ENCODE measurements at regions not wholly inside any gene's neighbourhood (a gene's known extent, or its start where the extent isn't known, plus 50 kb on each side); places are given as distances from the start of the nearest gene placed in this dataset.

- TF ChIP-seq PREB (CRISPR knock-in tag; IDR thresholded peaks at IDR 0.05; ENCODE audit: borderline replicate concordance) (no peak), ZNF416 (CRISPR knock-in tag; IDR thresholded peaks at IDR 0.05) (no peak)
Measured at GRCh38 chr4:12239897-12240636, 811.4 kb upstream of the HS3ST1 start (continued).

- no peaks in the 10 kb centered on the region for H3K4me1 Mint-ChIP-seq
- DNase-seq (ENCODE audit: low spot score) (no peak), ATAC-seq (no peak)
- no peak overlapping the region for H3K27ac Mint-ChIP-seq
- TF ChIP-seq FOXP1 (CRISPR knock-in tag; IDR thresholded peaks at IDR 0.05; ENCODE audit: borderline replicate concordance) = no peak
- TF ChIP-seq ATF1 (CRISPR knock-in tag; IDR thresholded peaks at IDR 0.05) = no peak
- no peak for TF ChIP-seq USF2 (CRISPR knock-in tag; IDR thresholded peaks at IDR 0.05)
- no peak for TF ChIP-seq ZMAT4 (CRISPR knock-in tag; IDR thresholded peaks at IDR 0.05)
- TF ChIP-seq E2F4 (CRISPR knock-in tag; IDR thresholded peaks at IDR 0.05; ENCODE audit: borderline replicate concordance, low read depth) = no peak
- no peak for TF ChIP-seq SMAD3 (CRISPR knock-in tag; IDR thresholded peaks at IDR 0.05; ENCODE audit: borderline replicate concordance)
- TF ChIP-seq TEAD1 (CRISPR knock-in tag; IDR thresholded peaks at IDR 0.05) = no peak
- no peak for TF ChIP-seq AFF4 (CRISPR knock-in tag; IDR thresholded peaks at IDR 0.05; ENCODE audit: borderline replicate concordance)
- no peak for TF ChIP-seq TEAD4 (CRISPR knock-in tag; IDR thresholded peaks at IDR 0.05)
- TF ChIP-seq FOXK1 (CRISPR knock-in tag; IDR thresholded peaks at IDR 0.05) = no peak
- no peak for TF ChIP-seq MXD4 (CRISPR knock-in tag; IDR thresholded peaks at IDR 0.05; ENCODE audit: borderline replicate concordance)
- TF ChIP-seq ZBTB21 (CRISPR knock-in tag; IDR thresholded peaks at IDR 0.05; ENCODE audit: borderline replicate concordance) = no peak
- TF ChIP-seq RORB (CRISPR knock-in tag; IDR thresholded peaks at IDR 0.05) = no peak
- CTCF ChIA-PET = no interaction called here
- no peak overlapping the region for H3K4me3 Mint-ChIP-seq
- H3K27me3 Mint-ChIP-seq (ENCODE audit: low read depth) = no peaks in the 10 kb centered on the region
- POLR2A ChIA-PET = no interaction called here
- H3K36me3 Mint-ChIP-seq = peaks cover 7% of the 10 kb centered on the region; the same call in 1 of the 2 replicates
- peaks cover 33% of the 10 kb centered on the region for H3K9me3 Mint-ChIP-seq
Measured at GRCh38 chr4:12231098-12231497, 802.4 kb upstream of the HS3ST1 start.

- ATAC-seq = no peak
- H3K4me3 Mint-ChIP-seq = no peak overlapping the region
- H3K4me1 Mint-ChIP-seq = no peaks in the 10 kb centered on the region
- TF ChIP-seq CBFB (CRISPR knock-in tag; IDR thresholded peaks at IDR 0.05; ENCODE audit: low read depth) (no peak), FOXK1 (CRISPR knock-in tag; IDR thresholded peaks at IDR 0.05) (no peak), ATF2 (CRISPR knock-in tag; IDR thresholded peaks at IDR 0.05; ENCODE audit: borderline replicate concordance, low read depth) (no peak), ESRRA (CRISPR knock-in tag; IDR thresholded peaks at IDR 0.05; ENCODE audit: borderline replicate concordance) (no peak), TP53 (CRISPR knock-in tag; IDR thresholded peaks at IDR 0.05) (no peak), NFE2L1 (CRISPR knock-in tag; IDR thresholded peaks at IDR 0.05) (no peak), ZMAT4 (CRISPR knock-in tag; IDR thresholded peaks at IDR 0.05) (no peak), USF2 (CRISPR knock-in tag; IDR thresholded peaks at IDR 0.05) (no peak), RORB (CRISPR knock-in tag; IDR thresholded peaks at IDR 0.05) (no peak)
Measured at GRCh38 chr4:12221031-12221430, 792.3 kb upstream of the HS3ST1 start.

More at GRCh38 chr4:12221031-12221430, 792.3 kb upstream of the HS3ST1 start:
- ChIA-PET POLR2A (interaction anchor here (0.7 kb wide), 1 partner anchor 1167 kb away, joined by 5 read pairs; no protein-coding TSS in a partner anchor), CTCF (no interaction called here)
- peaks cover 7% of the 10 kb centered on the region; the same call in 1 of the 2 replicates for H3K9me3 Mint-ChIP-seq
- H3K27ac Mint-ChIP-seq = no peak overlapping the region
- DNase-seq (ENCODE audit: low spot score) = no peak
- H3K36me3 Mint-ChIP-seq = no peaks in the 10 kb centered on the region
- no peaks in the 10 kb centered on the region for H3K27me3 Mint-ChIP-seq (ENCODE audit: low read depth)
